Keratinocyte (primary cell): ENCODE measurements at regions not wholly inside any gene's neighbourhood (a gene's known extent, or its start where the extent isn't known, plus 50 kb on each side); places are given as distances from the start of the nearest gene placed in this dataset.

ENCODE experiments used
- EZH2 ChIP-seq: IDR thresholded peaks from one replicate; pipeline ENCODE4 v1.6.1; 2012; ENCODE audit warnings: inconsistent platforms, mild to moderate bottlenecking, low read length, moderate library complexity
- TF ChIP-seq, protein P1 (sequence below), 3 experiments: IDR thresholded peaks in 1 of 3; conservative IDR thresholded peaks in 1 of 3; optimal IDR thresholded peaks in 1 of 3; 2 replicates in 2 of 3; 3 replicates in 1 of 3; pipeline versions ENCODE3 to v1.5.1; 2011; ENCODE audit warnings: low read length in 3 of 3, mild to moderate bottlenecking in 3 of 3, moderate library complexity in 2 of 3, control low read depth in 1 of 3, inconsistent platforms in 1 of 3; ENCODE audit not compliant: insufficient read depth in 2 of 3; ENCODE audit errors: extremely low read depth in 1 of 3

DNA sequence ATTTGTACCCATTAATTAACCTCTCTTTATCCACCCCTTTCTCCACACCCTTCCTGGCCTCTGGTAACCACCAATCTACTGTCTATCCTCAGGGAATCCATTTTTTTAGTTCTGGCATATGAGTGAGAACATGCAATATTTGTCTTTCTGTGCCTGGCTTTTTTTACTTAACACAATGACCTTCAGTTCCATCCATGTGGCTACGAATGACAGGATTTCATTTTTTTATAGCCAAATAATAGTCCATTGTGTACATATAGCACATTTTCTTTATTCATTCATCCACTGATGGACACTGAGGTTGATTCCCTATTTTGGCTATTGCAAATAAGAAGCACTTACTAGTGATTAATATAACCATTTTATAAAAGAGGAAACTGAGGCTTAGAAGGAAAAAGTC, 109.9 kb upstream of the NANOGP8 start:
- TF ChIP-seq, protein P1, sequence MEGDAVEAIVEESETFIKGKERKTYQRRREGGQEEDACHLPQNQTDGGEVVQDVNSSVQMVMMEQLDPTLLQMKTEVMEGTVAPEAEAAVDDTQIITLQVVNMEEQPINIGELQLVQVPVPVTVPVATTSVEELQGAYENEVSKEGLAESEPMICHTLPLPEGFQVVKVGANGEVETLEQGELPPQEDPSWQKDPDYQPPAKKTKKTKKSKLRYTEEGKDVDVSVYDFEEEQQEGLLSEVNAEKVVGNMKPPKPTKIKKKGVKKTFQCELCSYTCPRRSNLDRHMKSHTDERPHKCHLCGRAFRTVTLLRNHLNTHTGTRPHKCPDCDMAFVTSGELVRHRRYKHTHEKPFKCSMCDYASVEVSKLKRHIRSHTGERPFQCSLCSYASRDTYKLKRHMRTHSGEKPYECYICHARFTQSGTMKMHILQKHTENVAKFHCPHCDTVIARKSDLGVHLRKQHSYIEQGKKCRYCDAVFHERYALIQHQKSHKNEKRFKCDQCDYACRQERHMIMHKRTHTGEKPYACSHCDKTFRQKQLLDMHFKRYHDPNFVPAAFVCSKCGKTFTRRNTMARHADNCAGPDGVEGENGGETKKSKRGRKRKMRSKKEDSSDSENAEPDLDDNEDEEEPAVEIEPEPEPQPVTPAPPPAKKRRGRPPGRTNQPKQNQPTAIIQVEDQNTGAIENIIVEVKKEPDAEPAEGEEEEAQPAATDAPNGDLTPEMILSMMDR (optimal IDR thresholded peaks at IDR 0.05 in 1 of 3, IDR thresholded peaks at IDR 0.05 in 1 of 3, conservative IDR thresholded peaks at IDR 0.05 in 1 of 3; ENCODE audit: extremely low read depth in 1 of 3, insufficient read depth in 2 of 3, low read length in 3 of 3): no peak
- TF ChIP-seq EZH2: no peak
